ENCODE measurements at regions not wholly inside any gene's neighbourhood (a gene's known extent, or its start where the extent isn't known, plus 50 kb on each side); places are given as distances from the start of the nearest gene placed in this dataset.

DNA sequence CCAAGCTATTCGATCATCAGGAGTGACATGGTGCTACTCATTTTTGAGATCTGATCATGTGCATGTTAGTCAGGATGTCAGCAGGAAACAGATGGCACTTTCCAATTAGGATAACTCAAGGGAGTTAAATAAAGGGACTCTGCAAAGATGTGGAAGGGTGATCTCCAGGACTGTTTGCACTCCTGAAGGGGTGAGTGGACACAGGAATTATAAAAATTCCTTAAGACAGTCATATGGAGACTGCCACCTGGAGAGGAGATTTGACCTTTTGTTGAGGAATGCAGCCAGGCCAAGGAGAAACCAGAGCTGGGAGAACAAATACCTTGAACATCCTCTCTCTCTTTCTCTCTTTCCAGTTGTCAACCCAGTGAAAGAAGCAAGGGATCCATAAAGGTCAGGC is 189.1 kb downstream of the GABRG2 start:
- Histone ChIP-seq H3K27me3 (ENCODE audit: control insufficient read depth in 2 of 2, insufficient read depth in 2 of 2, low read length in 2 of 2) (no peaks in the 10 kb centered on the region), H3K9me3 (replicated peaks; ENCODE audit: control insufficient read depth, insufficient read depth, low read length) (no peaks in the 10 kb centered on the region), H3K9ac (replicated peaks; ENCODE audit: extremely low read depth, insufficient read depth, low read length) (no peak overlapping the region), H3K79me2 (ENCODE audit: control insufficient read depth, insufficient read depth, low read length) (no peaks in the 10 kb centered on the region), H3K9me1 (replicated peaks; ENCODE audit: control insufficient read depth, extremely low read depth, insufficient read depth, low read length) (no peaks in the 10 kb centered on the region), H3K4me2 (ENCODE audit: insufficient read depth, low read length) (no peak overlapping the region), H3K4me1 (ENCODE audit: control insufficient read depth, extremely low read depth, insufficient read depth, low read length) (no peaks in the 10 kb centered on the region), H3K27ac (ENCODE audit: insufficient read depth, low read depth, low read length) (no peak overlapping the region), H3K4me3 (replicated peaks in 1 of 3; ENCODE audit: insufficient read depth in 1 of 3, low read depth in 1 of 3, low read length in 3 of 3) (no peak overlapping the region), H2AFZ (ENCODE audit: low read depth, low read length) (no peak overlapping the region), H3K36me3 (ENCODE audit: control insufficient read depth in 2 of 2, extremely low read depth in 1 of 2, insufficient read depth in 2 of 2, low read length in 2 of 2) (no peaks in the 10 kb centered on the region), H4K20me1 (replicated peaks; ENCODE audit: control insufficient read depth, extremely low read depth, insufficient read depth, low read length) (no peaks in the 10 kb centered on the region)
- CTCF ChIA-PET: no interaction called here
- dilution Hi-C loops (cut with MboI; ENCODE audit: extremely low pct_ligation_motif_present, low sequenced_read_pairs): no loop called here
- FAIRE-seq (no peak), DNase-seq (ENCODE audit: low read depth, low spot score) (no peak)
- no TSS peak for BruUV-seq (replicated peaks)
- POLR2A ChIA-PET: no interaction called here
- TF ChIP-seq POLR2A (IDR thresholded peaks at IDR 0.05; ENCODE audit: low read depth, low read length) (no peak), GATA2 (IDR thresholded peaks at IDR 0.05; ENCODE audit: insufficient read depth, insufficient read length, low read depth, low read length) (no peak), MAX (IDR thresholded peaks at IDR 0.05; ENCODE audit: insufficient read depth, insufficient read length) (no peak), JUN (IDR thresholded peaks at IDR 0.05; ENCODE audit: borderline replicate concordance, insufficient read depth, insufficient read length, low read depth) (no peak), EZH2 (IDR thresholded peaks at IDR 0.05; ENCODE audit: borderline replicate concordance, low read depth, low read length, severe bottlenecking) (no peak), CTCF (IDR thresholded peaks at IDR 0.05; ENCODE audit: extremely low read depth in 1 of 2, insufficient read depth in 1 of 2, low read depth in 1 of 2, low read length in 2 of 2) (no peak), MYC (IDR thresholded peaks at IDR 0.05; ENCODE audit: low read depth, low read length) (no peak), POLR2AphosphoS5 (IDR thresholded peaks at IDR 0.05; ENCODE audit: insufficient read depth, low read depth, low read length) (no peak), FOS (IDR thresholded peaks at IDR 0.05; ENCODE audit: borderline replicate concordance, insufficient read depth, low read length) (no peak)
- intact Hi-C loops (cut with micrococcal nuclease): no loop called here

Data from endothelial cell of umbilical vein (primary cell).